CD14-positive monocyte (primary cell): ENCODE measurements at regions not wholly inside any gene's neighbourhood (a gene's known extent, or its start where the extent isn't known, plus 50 kb on each side); places are given as distances from the start of the nearest gene placed in this dataset.

Source experiments
- DNase-seq, 3 donors: peaks; one replicate each; pipeline ENCODE4 v3.0.0-alpha.2; 2011 to 2022
- H2AFZ ChIP-seq: 2 replicates; pipeline ENCODE4 v1.6.0; 2012; ENCODE audit warnings: mild to moderate bottlenecking, low read depth, low read length, inconsistent platforms; ENCODE audit not compliant: insufficient read depth, poor library complexity, severe bottlenecking
- H3K27ac ChIP-seq, 2 donors: 1 replicate in 1 of 2; 2 replicates in 1 of 2; pipeline ENCODE4 v1.5.1; 2012 to 2013; ENCODE audit warnings: low read length in 2 of 2, control low read depth in 1 of 2, inconsistent platforms in 1 of 2, low read depth in 1 of 2, mild to moderate bottlenecking in 1 of 2
- H3K27me3 ChIP-seq, 2 donors: one replicate each; pipeline versions ENCODE4 v1.6.0 to v1.6.1; 2011 to 2013; ENCODE audit warnings: low read length in 2 of 2; ENCODE audit not compliant: control insufficient read depth in 2 of 2, insufficient read depth in 2 of 2
- H3K36me3 ChIP-seq, 2 donors: replicated peaks in 1 of 2; 1 replicate in 1 of 2; 2 replicates in 1 of 2; pipeline versions ENCODE4 v1.5.1 to v1.6.1; 2012 to 2013; ENCODE audit warnings: low read length in 2 of 2, control low read depth in 1 of 2, inconsistent platforms in 1 of 2, mild to moderate bottlenecking in 1 of 2; ENCODE audit not compliant: insufficient read depth in 2 of 2, control insufficient read depth in 1 of 2
- H3K4me1 ChIP-seq, 2 donors: 1 replicate in 1 of 2; 2 replicates in 1 of 2; pipeline versions ENCODE4 v1.5.1 to v1.6.1; 2012 to 2013; ENCODE audit warnings: low read length in 2 of 2, control low read depth in 1 of 2, inconsistent platforms in 1 of 2, mild to moderate bottlenecking in 1 of 2, moderate library complexity in 1 of 2; ENCODE audit not compliant: insufficient read depth in 2 of 2, control insufficient read depth in 1 of 2
- H3K4me2 ChIP-seq: replicated peaks from 2 replicates; pipeline ENCODE3; 2012; ENCODE audit warnings: low read length, moderate library complexity, mild to moderate bottlenecking; ENCODE audit not compliant: poor library complexity, severe bottlenecking; ENCODE audit errors: extremely low read depth
- H3K4me3 ChIP-seq, 3 experiments: fragments of 200-600 bp in 1 of 3; sonication (generic) in 1 of 3; replicated peaks in 1 of 3; 1 replicate in 2 of 3; 2 replicates in 1 of 3; pipeline ENCODE4 v1.5.1; 2011 to 2013; ENCODE audit warnings: low read length in 3 of 3, mild to moderate bottlenecking in 3 of 3, control low read depth in 2 of 3, low read depth in 2 of 3, inconsistent platforms in 1 of 3, moderate library complexity in 1 of 3
- H3K79me2 ChIP-seq: 2 replicates; pipeline ENCODE4 v1.6.0; 2012; ENCODE audit warnings: mild to moderate bottlenecking, control low read depth, inconsistent platforms, low read length, moderate library complexity; ENCODE audit not compliant: insufficient read depth
- H3K9ac ChIP-seq: 2 replicates; pipeline ENCODE4 v1.6.0; 2017; ENCODE audit warnings: low read length, mild to moderate bottlenecking; ENCODE audit not compliant: insufficient read depth, poor library complexity, severe bottlenecking
- H3K9me3 ChIP-seq, 2 donors: replicated peaks in 1 of 2; 1 replicate in 1 of 2; 2 replicates in 1 of 2; pipeline versions ENCODE4 v1.5.1 to v1.6.1; 2012 to 2013; ENCODE audit warnings: low read length in 2 of 2, control low read depth in 1 of 2; ENCODE audit not compliant: control insufficient read depth in 1 of 2, insufficient read depth in 1 of 2
- H4K20me1 ChIP-seq: 2 replicates; pipeline ENCODE4 v1.6.0; 2012; ENCODE audit warnings: mild to moderate bottlenecking, low read length, control low read depth, moderate library complexity; ENCODE audit not compliant: insufficient read depth
- H3K27ac Mint-ChIP-seq, 7 donors: one replicate each; pipeline ENCODE4 v1.8.0; 2020; ENCODE audit warnings: mild to moderate bottlenecking in 7 of 7, mixed read lengths in 7 of 7, moderate library complexity in 6 of 7, inconsistent platforms in 2 of 7
- H3K27me3 Mint-ChIP-seq, 3 donors: one replicate each; pipeline ENCODE4 v1.8.0; 2021 to 2022; ENCODE audit warnings: low read depth in 3 of 3, mild to moderate bottlenecking in 3 of 3, mixed read lengths in 3 of 3, moderate library complexity in 3 of 3, inconsistent platforms in 1 of 3
- H3K36me3 Mint-ChIP-seq, 2 donors: one replicate each; pipeline ENCODE4 v1.8.0; 2020; ENCODE audit warnings: mixed read lengths in 2 of 2, inconsistent platforms in 1 of 2, mild to moderate bottlenecking in 1 of 2
- H3K4me1 Mint-ChIP-seq: one replicate; pipeline ENCODE4 v1.8.0; 2020; ENCODE audit warnings: mild to moderate bottlenecking, mixed read lengths
- H3K4me3 Mint-ChIP-seq, 2 donors: one replicate each; pipeline ENCODE4 v1.8.0; 2020; ENCODE audit warnings: mild to moderate bottlenecking in 2 of 2, mixed read lengths in 2 of 2, moderate library complexity in 1 of 2
- H3K9me3 Mint-ChIP-seq, 7 donors: one replicate each; pipeline ENCODE4 v1.8.0; 2020 to 2022; ENCODE audit warnings: mixed read lengths in 7 of 7, mild to moderate bottlenecking in 6 of 7, moderate library complexity in 6 of 7, inconsistent platforms in 2 of 7
- CTCF ChIP-seq: fragments of 200-600 bp; IDR thresholded peaks from one replicate; pipeline ENCODE4 v1.8.0; 2022; ENCODE audit warnings: antibody characterized with exemption, mild to moderate bottlenecking
- WGBS: methylation state at CpG from one replicate; pipeline ENCODE4 v1.1.5; 2013; ENCODE audit warnings: missing lambda C conversion rate; ENCODE audit not compliant: insufficient coverage; 5-methylcytosine and 5-hydroxymethylcytosine counted together
- intact Hi-C, 2 donors: fragments of 100-400 bp; cut with micrococcal nuclease; formaldehyde crosslinking; loops; one replicate each; pipeline versions ENCODE4 v1.15.0 to v1.15.1; 2023

GRCh38 chr16:79981814-79982213 lies 381.3 kb upstream of the MAF start:
- H3K27me3 ChIP-seq, result no peaks in the 10 kb centered on the region
- no peaks in the 10 kb centered on the region for H3K4me1 Mint-ChIP-seq
- peaks cover 0 to 2% (median 0%) of the 10 kb centered on the region in 7 donors for H3K9me3 Mint-ChIP-seq
- no peaks in the 10 kb centered on the region for H3K27me3 Mint-ChIP-seq
- WGBS, result 91% methylated on average over 4 of the region's 4 CpGs
- no peaks in the 10 kb centered on the region for H3K9me3 ChIP-seq
- intact Hi-C loops, result no loop called here
- no peak overlapping the region for H3K9ac ChIP-seq
- no peak overlapping the region for H3K27ac Mint-ChIP-seq
- H3K36me3 ChIP-seq, result no peaks in the 10 kb centered on the region
- H3K4me1 ChIP-seq, result no peaks in the 10 kb centered on the region
- no peak overlapping the region for H2AFZ ChIP-seq
- H3K4me2 ChIP-seq, result no peak overlapping the region
- H3K36me3 Mint-ChIP-seq, result no peaks in the 10 kb centered on the region
- DNase-seq, result no peak
- H3K4me3 ChIP-seq, result no peak overlapping the region
- no peaks in the 10 kb centered on the region for H4K20me1 ChIP-seq
- no peak overlapping the region for H3K27ac ChIP-seq
- H3K79me2 ChIP-seq, result no peaks in the 10 kb centered on the region
- no peak overlapping the region for H3K4me3 Mint-ChIP-seq
- TF ChIP-seq CTCF, result no peak

- H3K9me3 ChIP-seq, result no peaks in the 10 kb centered on the region
- peaks cover 0 to 2% (median 0%) of the 10 kb centered on the region in 7 donors for H3K9me3 Mint-ChIP-seq
- H3K27me3 ChIP-seq, result no peaks in the 10 kb centered on the region
- H3K27ac ChIP-seq, result no peak overlapping the region
- no peak overlapping the region for H3K4me3 ChIP-seq
- H3K4me3 Mint-ChIP-seq, result no peak overlapping the region
- no peak for DNase-seq
- intact Hi-C loops, result no loop called here
- H3K4me1 Mint-ChIP-seq, result no peaks in the 10 kb centered on the region
- H4K20me1 ChIP-seq, result no peaks in the 10 kb centered on the region
- WGBS, result 95% methylated on average over 8 of the region's 11 CpGs
- H3K36me3 Mint-ChIP-seq, result no peaks in the 10 kb centered on the region
- H2AFZ ChIP-seq, result no peak overlapping the region
- no peak for TF ChIP-seq CTCF
- H3K9ac ChIP-seq, result no peak overlapping the region
- H3K27me3 Mint-ChIP-seq, result no peaks in the 10 kb centered on the region
- no peak overlapping the region for H3K27ac Mint-ChIP-seq
- H3K79me2 ChIP-seq, result no peaks in the 10 kb centered on the region
- no peaks in the 10 kb centered on the region for H3K4me1 ChIP-seq
- no peak overlapping the region for H3K4me2 ChIP-seq
- no peaks in the 10 kb centered on the region for H3K36me3 ChIP-seq
Measured at GRCh38 chr16:79980650-79981521, 380.3 kb upstream of the MAF start.
